SK-N-SH treated with all-trans-retinoic acid at 6 μM for 48 hours (cell line): ENCODE measurements at regions not wholly inside any gene's neighbourhood (a gene's known extent, or its start where the extent isn't known, plus 50 kb on each side); places are given as distances from the start of the nearest gene placed in this dataset.

Source experiments
- ARNTL ChIP-seq: fragments of 450-650 bp; formaldehyde crosslinking; IDR thresholded peaks from 2 replicates; pipeline ENCODE4 v1.5.0; 2020; ENCODE audit warnings: low read depth, mild to moderate bottlenecking, moderate library complexity, borderline replicate concordance
- CREB5 ChIP-seq: fragments of 250-450 bp; sonication (Bioruptor Pico); IDR thresholded peaks from 2 replicates; pipeline ENCODE4 v1.5.1; 2020; ENCODE audit warnings: low read depth, mild to moderate bottlenecking, moderate library complexity
- CSDC2 ChIP-seq: fragments of 250-450 bp; sonication (Bioruptor Pico); IDR thresholded peaks from 2 replicates; pipeline ENCODE4 v1.5.0; 2020; ENCODE audit warnings: mild to moderate bottlenecking, moderate library complexity
- GLIS3 ChIP-seq: fragments of 250-450 bp; sonication (Bioruptor Pico); IDR thresholded peaks from 2 replicates; pipeline ENCODE4 v1.5.0; 2020; ENCODE audit warnings: mild to moderate bottlenecking, moderate library complexity
- ISL1 ChIP-seq: fragments of 250-450 bp; sonication (Bioruptor Pico); IDR thresholded peaks from 2 replicates; pipeline ENCODE4 v2.1.2; 2022; ENCODE audit warnings: mild to moderate bottlenecking, moderate library complexity
- OSR1 ChIP-seq: fragments of 250-450 bp; sonication (Bioruptor Pico); IDR thresholded peaks from 2 replicates; pipeline ENCODE4 v1.8.0; 2022; ENCODE audit warnings: moderate library complexity, mild to moderate bottlenecking, inconsistent platforms
- PATZ1 ChIP-seq: fragments of 250-450 bp; sonication (Bioruptor Pico); IDR thresholded peaks from 2 replicates; pipeline ENCODE4 v1.8.0; 2020; ENCODE audit warnings: mild to moderate bottlenecking, moderate library complexity, borderline replicate concordance
- RARB ChIP-seq: fragments of 250-450 bp; sonication (Bioruptor Pico); IDR thresholded peaks from 2 replicates; pipeline ENCODE4 v1.8.0; 2021; ENCODE audit warnings: mild to moderate bottlenecking, moderate library complexity
- SNAI2 ChIP-seq: fragments of 250-450 bp; sonication (Bioruptor Pico); IDR thresholded peaks from 2 replicates; pipeline ENCODE4 v1.5.0; 2020; ENCODE audit warnings: mild to moderate bottlenecking, moderate library complexity
- ZC3H10 ChIP-seq: fragments of 250-450 bp; sonication (Bioruptor Pico); IDR thresholded peaks from 2 replicates; pipeline ENCODE4 v1.5.1; 2021; ENCODE audit warnings: mild to moderate bottlenecking, moderate library complexity
- ZFP3 ChIP-seq: fragments of 250-450 bp; sonication (Bioruptor Pico); IDR thresholded peaks from 2 replicates; pipeline ENCODE4 v1.5.0; 2020; ENCODE audit warnings: mild to moderate bottlenecking, moderate library complexity
- ZNF70 ChIP-seq: fragments of 450-650 bp; formaldehyde crosslinking; IDR thresholded peaks from 2 replicates; pipeline ENCODE4 v1.5.0; 2020; ENCODE audit warnings: mild to moderate bottlenecking, moderate library complexity

- no peak for TF ChIP-seq PATZ1 (CRISPR knock-in tag)
- TF ChIP-seq OSR1 (CRISPR knock-in tag): no peak
- no peak for TF ChIP-seq ZC3H10
- no peak for TF ChIP-seq ISL1
- TF ChIP-seq SNAI2 (CRISPR knock-in tag): no peak
- no peak for TF ChIP-seq ARNTL
- TF ChIP-seq RARB (CRISPR knock-in tag): no peak
- no peak for TF ChIP-seq ZFP3 (CRISPR knock-in tag)
- TF ChIP-seq ZNF70 (CRISPR knock-in tag): no peak
- TF ChIP-seq CREB5 (CRISPR knock-in tag): no peak
- TF ChIP-seq CSDC2 (CRISPR knock-in tag): no peak
- TF ChIP-seq GLIS3 (CRISPR knock-in tag): no peak
These were observed 301.0 kb upstream of the KLHL29 start for GRCh38 chr2:23083966-23084365.
